Sigmoid colon (tissue), 4 donors: ENCODE measurements at regions not wholly inside any gene's neighbourhood (a gene's known extent, or its start where the extent isn't known, plus 50 kb on each side); places are given as distances from the start of the nearest gene placed in this dataset.

Source experiments
- CTCF ChIP-seq, 4 experiments: fragments of 450-650 bp in 3 of 4; fragments of 200-600 bp in 1 of 4; IDR thresholded peaks; one replicate each; pipeline ENCODE4 v1.5.1; 2016 to 2019; ENCODE audit warnings: antibody characterized with exemption in 4 of 4, mild to moderate bottlenecking in 3 of 4, moderate library complexity in 2 of 4
- EP300 ChIP-seq, 4 donors: sonication (generic); formaldehyde crosslinking; IDR thresholded peaks; one replicate each; pipeline ENCODE4 v1.6.1; 2017; ENCODE audit warnings: antibody characterized with exemption in 4 of 4
- POLR2A ChIP-seq, 2 donors: fragments of 450-650 bp; IDR thresholded peaks; one replicate each; pipeline ENCODE4 v1.6.1; 2016; ENCODE audit warnings: antibody characterized with exemption in 2 of 2, mild to moderate bottlenecking in 2 of 2, moderate library complexity in 2 of 2

- TF ChIP-seq POLR2A (IDR thresholded peaks at IDR 0.05) (no peak), CTCF (IDR thresholded peaks at IDR 0.05) (no peak), EP300 (IDR thresholded peaks at IDR 0.05) (no peak)
Observed at GRCh38 chr5:56549096-56549886, 266.1 kb upstream of the MAP3K1 start.
